Mesendoderm (in vitro differentiated cells): ENCODE measurements at regions not wholly inside any gene's neighbourhood (a gene's known extent, or its start where the extent isn't known, plus 50 kb on each side); places are given as distances from the start of the nearest gene placed in this dataset.

Source experiments
- DNase-seq: peaks from one replicate; pipeline ENCODE4 v3.0.0; 2013
- H2AK5ac ChIP-seq: 2 replicates; pipeline ENCODE4 v1.6.1; 2013; ENCODE audit warnings: low read length, inconsistent platforms
- H2BK120ac ChIP-seq: 2 replicates; pipeline ENCODE4 v1.6.1; 2013; ENCODE audit warnings: low read depth, mild to moderate bottlenecking, low read length, moderate library complexity, mixed read lengths
- H2BK15ac ChIP-seq: replicated peaks from 2 replicates; pipeline ENCODE4 v1.6.1; 2013; ENCODE audit warnings: low read depth, mild to moderate bottlenecking, moderate library complexity
- H2BK5ac ChIP-seq: 2 replicates; pipeline ENCODE4 v1.6.1; 2013; ENCODE audit warnings: low read length, inconsistent platforms
- H3K18ac ChIP-seq: 2 replicates; pipeline ENCODE4 v1.6.1; 2013; ENCODE audit warnings: mild to moderate bottlenecking, low read length, mixed read lengths
- H3K23ac ChIP-seq: one replicate; pipeline ENCODE4 v1.6.1; 2013; ENCODE audit warnings: low read length
- H3K27ac ChIP-seq: 2 replicates; pipeline ENCODE4 v1.5.1; 2013; ENCODE audit warnings: low read depth, mild to moderate bottlenecking, inconsistent platforms, low read length, moderate library complexity
- H3K27me3 ChIP-seq: 2 replicates; pipeline ENCODE4 v1.6.1; 2013; ENCODE audit warnings: low read length, control low read depth, mild to moderate bottlenecking, inconsistent platforms; ENCODE audit not compliant: insufficient read depth, poor library complexity
- H3K36me3 ChIP-seq: 2 replicates; pipeline ENCODE4 v1.6.1; 2013; ENCODE audit warnings: low read length, inconsistent platforms; ENCODE audit not compliant: control insufficient read depth, insufficient read depth
- H3K4ac ChIP-seq: one replicate; pipeline ENCODE4 v1.6.1; 2013; ENCODE audit warnings: low read depth, mild to moderate bottlenecking, low read length, moderate library complexity
- H3K4me1 ChIP-seq: 2 replicates; pipeline ENCODE4 v1.6.1; 2013; ENCODE audit warnings: low read depth, low read length, inconsistent platforms; ENCODE audit not compliant: control insufficient read depth
- H3K4me2 ChIP-seq: 2 replicates; pipeline ENCODE4 v1.6.1; 2013; ENCODE audit warnings: low read length
- H3K4me3 ChIP-seq: 2 replicates; pipeline ENCODE4 v1.5.1; 2013; ENCODE audit warnings: mild to moderate bottlenecking, low read length
- H3K56ac ChIP-seq: one replicate; pipeline ENCODE4 v1.6.1; 2013; ENCODE audit warnings: low read length
- H3K79me1 ChIP-seq: 2 replicates; pipeline ENCODE4 v1.6.1; 2013; ENCODE audit warnings: low read length, inconsistent platforms
- H3K79me2 ChIP-seq: 2 replicates; pipeline ENCODE4 v1.6.1; 2013; ENCODE audit warnings: mild to moderate bottlenecking, low read length; ENCODE audit not compliant: control insufficient read depth, insufficient read depth
- H3K9ac ChIP-seq: 2 replicates; pipeline ENCODE4 v1.6.1; 2013; ENCODE audit warnings: low read length, inconsistent platforms
- H4K5ac ChIP-seq: one replicate; pipeline ENCODE4 v1.6.1; 2013; ENCODE audit warnings: low read length
- H4K8ac ChIP-seq: one replicate; pipeline ENCODE4 v1.6.1; 2013; ENCODE audit warnings: low read depth, mild to moderate bottlenecking, control low read depth, low read length, moderate library complexity
- WGBS: extraction: QIAGEN DNeasy Blood & Tissue Kit; methylation state at CpG from one replicate; pipeline ENCODE4 v1.1.7; 2013; ENCODE audit warnings: low lambda C conversion rate, missing lambda C conversion rate; ENCODE audit not compliant: insufficient coverage; ENCODE audit errors: extremely low coverage; 5-methylcytosine and 5-hydroxymethylcytosine counted together

GRCh38 chr1:67991546-67991945 is 58.9 kb downstream of the DIRAS3 start:
- no peak overlapping the region for H2BK15ac ChIP-seq
- H4K5ac ChIP-seq = no peak overlapping the region
- H3K4me3 ChIP-seq = no peak overlapping the region
- WGBS = no CpG with 5 or more reads among the region's 5 CpGs
- no peak overlapping the region for H3K18ac ChIP-seq
- no peak overlapping the region for H2BK5ac ChIP-seq
- H3K79me2 ChIP-seq = no peaks in the 10 kb centered on the region
- H3K9ac ChIP-seq = no peak overlapping the region
- H2AK5ac ChIP-seq = no peak overlapping the region
- no peak overlapping the region for H3K56ac ChIP-seq
- no peak overlapping the region for H4K8ac ChIP-seq
- no peak overlapping the region for H3K23ac ChIP-seq
- H3K4me2 ChIP-seq = no peak overlapping the region
- no peak for DNase-seq
- no peaks in the 10 kb centered on the region for H3K79me1 ChIP-seq
- no peak overlapping the region for H3K4ac ChIP-seq
- no peak overlapping the region for H3K27ac ChIP-seq
- H3K4me1 ChIP-seq = no peaks in the 10 kb centered on the region
- H3K36me3 ChIP-seq = no peaks in the 10 kb centered on the region
- H3K27me3 ChIP-seq = no peaks in the 10 kb centered on the region
- H2BK120ac ChIP-seq = no peak overlapping the region

- no peak overlapping the region for H2BK120ac ChIP-seq
- WGBS = no CpG with 5 or more reads among the region's 5 CpGs
- no peak overlapping the region for H3K18ac ChIP-seq
- no peak overlapping the region for H2AK5ac ChIP-seq
- no peak overlapping the region for H3K9ac ChIP-seq
- H3K79me1 ChIP-seq = no peaks in the 10 kb centered on the region
- no peak overlapping the region for H2BK15ac ChIP-seq
- H3K27ac ChIP-seq = no peak overlapping the region
- H4K5ac ChIP-seq = no peak overlapping the region
- no peak overlapping the region for H4K8ac ChIP-seq
- no peak overlapping the region for H3K4ac ChIP-seq
- no peak overlapping the region for H2BK5ac ChIP-seq
- H3K36me3 ChIP-seq = no peaks in the 10 kb centered on the region
- no peaks in the 10 kb centered on the region for H3K4me1 ChIP-seq
- no peak overlapping the region for H3K23ac ChIP-seq
- H3K56ac ChIP-seq = no peak overlapping the region
- H3K79me2 ChIP-seq = no peaks in the 10 kb centered on the region
- H3K27me3 ChIP-seq = no peaks in the 10 kb centered on the region
- H3K4me3 ChIP-seq = no peak overlapping the region
- no peak overlapping the region for H3K4me2 ChIP-seq
- no peak for DNase-seq
Measured at GRCh38 chr1:67988066-67988465, 62.4 kb downstream of the DIRAS3 start.

DNA sequence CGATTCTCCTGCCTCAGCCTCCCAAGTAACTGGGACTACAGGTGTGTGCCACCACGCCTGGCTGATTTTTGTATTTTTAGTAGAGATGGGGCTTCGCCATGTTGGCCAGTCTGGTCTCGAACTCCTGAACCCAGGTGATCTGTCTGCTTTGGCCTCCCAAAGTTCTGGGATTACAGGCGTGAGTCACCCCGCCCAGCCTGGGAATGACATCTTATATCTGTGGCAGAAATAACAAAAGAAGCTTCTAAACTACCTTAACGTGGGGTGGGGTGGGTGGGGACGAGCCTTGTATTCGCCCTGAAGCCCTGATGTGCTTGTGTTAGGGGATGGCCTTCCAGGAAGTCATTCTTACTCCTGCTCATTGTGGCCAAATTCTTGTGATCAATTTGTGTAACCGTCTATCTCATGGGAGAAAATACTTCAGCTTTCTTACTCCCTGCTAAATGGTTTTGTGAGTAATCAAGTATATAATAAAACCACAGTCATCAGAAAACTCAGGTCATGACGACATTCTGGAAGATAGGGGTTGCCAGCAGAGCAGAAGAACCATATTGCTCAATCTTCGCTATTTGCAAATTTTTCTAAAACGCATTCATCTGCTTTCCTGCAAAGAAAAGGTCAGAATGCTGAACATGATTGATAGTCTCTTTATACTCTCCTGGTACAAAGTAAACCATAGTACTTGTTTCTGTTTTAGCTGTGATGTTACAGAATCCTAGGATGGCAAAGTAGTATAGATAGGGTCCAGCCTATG is 63.2 kb downstream of the DIRAS3 start:
- Histone ChIP-seq H3K36me3 (no peaks in the 10 kb centered on the region), H3K4me2 (no peak overlapping the region), H2BK15ac (no peak overlapping the region), H2AK5ac (no peak overlapping the region), H3K79me2 (no peaks in the 10 kb centered on the region), H4K8ac (no peak overlapping the region), H3K4me3 (no peak overlapping the region), H3K56ac (no peak overlapping the region), H2BK120ac (no peak overlapping the region), H3K18ac (no peak overlapping the region), H3K4me1 (no peaks in the 10 kb centered on the region), H3K4ac (no peak overlapping the region), H3K23ac (no peak overlapping the region), H3K27ac (no peak overlapping the region), H4K5ac (no peak overlapping the region), H3K9ac (no peak overlapping the region), H3K27me3 (no peaks in the 10 kb centered on the region), H2BK5ac (no peak overlapping the region), H3K79me1 (no peaks in the 10 kb centered on the region)
- DNase-seq = no peak
- no CpG with 5 or more reads among the region's 13 CpGs for WGBS

- no peak overlapping the region for H4K8ac ChIP-seq
- H2BK15ac ChIP-seq = no peak overlapping the region
- no peaks in the 10 kb centered on the region for H3K27me3 ChIP-seq
- H3K36me3 ChIP-seq = no peaks in the 10 kb centered on the region
- no peaks in the 10 kb centered on the region for H3K79me1 ChIP-seq
- DNase-seq = no peak
- no peak overlapping the region for H3K9ac ChIP-seq
- H3K4me2 ChIP-seq = no peak overlapping the region
- H3K79me2 ChIP-seq = no peaks in the 10 kb centered on the region
- no CpG with 5 or more reads among the region's 1 CpG for WGBS
- no peak overlapping the region for H4K5ac ChIP-seq
- H3K4me1 ChIP-seq = no peaks in the 10 kb centered on the region
- H3K4ac ChIP-seq = no peak overlapping the region
- H2BK120ac ChIP-seq = no peak overlapping the region
- H3K4me3 ChIP-seq = no peak overlapping the region
- H3K56ac ChIP-seq = no peak overlapping the region
- H3K27ac ChIP-seq = no peak overlapping the region
- no peak overlapping the region for H3K18ac ChIP-seq
- H3K23ac ChIP-seq = no peak overlapping the region
- no peak overlapping the region for H2AK5ac ChIP-seq
- no peak overlapping the region for H2BK5ac ChIP-seq
Measured at GRCh38 chr1:67983867-67984266, 66.6 kb downstream of the DIRAS3 start.

- WGBS = no CpG with 5 or more reads among the region's 1 CpG
Measured at GRCh38 chr1:67980028-67980427, 70.4 kb downstream of the DIRAS3 start.

DNA sequence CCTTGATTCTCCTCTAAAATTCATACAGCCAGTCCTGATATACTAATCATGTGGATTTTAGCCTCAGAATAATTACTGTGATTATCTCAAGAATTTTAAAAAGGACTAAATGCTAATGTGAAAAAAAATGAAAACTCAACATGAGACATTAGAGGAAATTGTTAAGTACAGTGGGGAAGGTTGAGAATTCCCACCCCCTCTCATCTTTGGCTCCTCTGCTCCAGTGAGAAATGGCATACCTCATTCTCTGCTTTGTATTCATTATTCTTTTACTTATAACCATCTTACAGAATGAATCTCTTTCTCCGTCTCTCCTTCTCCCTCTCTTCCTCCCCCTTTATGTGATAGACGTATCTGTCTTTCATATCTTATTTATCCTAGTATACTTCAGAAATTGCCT is 70.9 kb downstream of the DIRAS3 start:
- Histone ChIP-seq H3K27ac (no peak overlapping the region), H3K56ac (no peak overlapping the region), H3K36me3 (no peaks in the 10 kb centered on the region), H2BK120ac (no peak overlapping the region), H2AK5ac (no peak overlapping the region), H3K4me1 (no peaks in the 10 kb centered on the region), H3K79me1 (no peaks in the 10 kb centered on the region), H3K18ac (no peak overlapping the region), H2BK15ac (no peak overlapping the region), H3K4me3 (no peak overlapping the region), H3K27me3 (no peaks in the 10 kb centered on the region), H3K79me2 (no peaks in the 10 kb centered on the region), H3K4me2 (no peak overlapping the region), H4K8ac (no peak overlapping the region), H3K4ac (no peak overlapping the region), H3K9ac (no peak overlapping the region), H2BK5ac (no peak overlapping the region), H4K5ac (no peak overlapping the region), H3K23ac (no peak overlapping the region)
- no peak for DNase-seq
- WGBS = no CpG with 5 or more reads among the region's 2 CpGs

More at GRCh38 chr1:67980028-67980427, 70.4 kb downstream of the DIRAS3 start:
- H3K4me1 ChIP-seq = no peaks in the 10 kb centered on the region
- H2AK5ac ChIP-seq = no peak overlapping the region
- no peak overlapping the region for H3K4me2 ChIP-seq
- H3K56ac ChIP-seq = no peak overlapping the region
- no peak overlapping the region for H3K23ac ChIP-seq
- no peak overlapping the region for H4K8ac ChIP-seq
- no peak overlapping the region for H3K4ac ChIP-seq
- no peak overlapping the region for H2BK15ac ChIP-seq
- H2BK5ac ChIP-seq = no peak overlapping the region
- no peak overlapping the region for H3K4me3 ChIP-seq
- H3K9ac ChIP-seq = no peak overlapping the region
- H3K27me3 ChIP-seq = no peaks in the 10 kb centered on the region
- H3K79me2 ChIP-seq = no peaks in the 10 kb centered on the region
- no peaks in the 10 kb centered on the region for H3K79me1 ChIP-seq
- H3K18ac ChIP-seq = no peak overlapping the region
- H2BK120ac ChIP-seq = no peak overlapping the region
- H3K36me3 ChIP-seq = no peaks in the 10 kb centered on the region
- DNase-seq = no peak
- H3K27ac ChIP-seq = no peak overlapping the region
- no peak overlapping the region for H4K5ac ChIP-seq
